ENCODE measurements at regions not wholly inside any gene's neighbourhood (a gene's known extent, or its start where the extent isn't known, plus 50 kb on each side); places are given as distances from the start of the nearest gene placed in this dataset.
"Not testable (repeated sequence)": the region's sequence is repeated elsewhere in the genome, so short reads cannot be mapped to it uniquely, and the experiment has no call there.

GRCh38 chr4:154158361-154159155 is 333.0 kb downstream of the DCHS2 start:
- no TSS peak for BruUV-seq (replicated peaks)
- no peak overlapping the region for H3K9ac ChIP-seq (ENCODE audit: control insufficient read depth, insufficient read depth, low read length)
- SMC1A ChIA-PET (ENCODE audit: uncharacterized antibody, unreplicated experiment), result no interaction called here
- peaks cover 0 to 4% of the 10 kb centered on the region in 2 experiments; a peak in 1 of 4 replicates for H3K27me3 ChIP-seq (replicated peaks in 1 of 2; ENCODE audit: control insufficient read depth in 2 of 2, insufficient read depth in 2 of 2, low read length in 1 of 2)
- POLR2A ChIA-PET, result no interaction called here
- in situ Hi-C loops (cut with MboI) (no loop called here), intact Hi-C loops (cut with micrococcal nuclease; ENCODE audit: unreplicated experiment) (no loop called here)
- RAD21 ChIA-PET (ENCODE audit: unreplicated experiment), result no interaction called here
- H2AFZ ChIP-seq (ENCODE audit: control insufficient read depth, low read depth, low read length), result no peak overlapping the region
- H3K4me1 ChIP-seq (ENCODE audit: control insufficient read depth, insufficient read depth, low read length), result no peaks in the 10 kb centered on the region
- no peak for DNase-seq (ENCODE audit: low read depth, low spot score)
- no peak overlapping the region for H3K27ac ChIP-seq (ENCODE audit: control insufficient read depth, insufficient read depth)
- H3K36me3 ChIP-seq (ENCODE audit: control insufficient read depth in 2 of 2, insufficient read depth in 2 of 2, low read length in 1 of 2), result no peaks in the 10 kb centered on the region
- no peaks in the 10 kb centered on the region for H4K20me1 ChIP-seq (ENCODE audit: control insufficient read depth, insufficient read depth)
- CTCF ChIA-PET, result no interaction called here
- TF ChIP-seq NFXL1 (IDR thresholded peaks at IDR 0.05; ENCODE audit: borderline replicate concordance) (no peak), ZNF384 (IDR thresholded peaks at IDR 0.05; ENCODE audit: borderline replicate concordance, low read depth, low read length) (no peak), BCL11A (IDR thresholded peaks at IDR 0.05; ENCODE audit: low read depth, low read length) (no peak), NRF1 (conservative IDR thresholded peaks at IDR 0.05; ENCODE audit: low read depth, low read length) (no peak), MXI1 (IDR thresholded peaks at IDR 0.05; ENCODE audit: low read depth, low read length) (no peak), RFX5 (IDR thresholded peaks at IDR 0.05; ENCODE audit: low read depth, low read length) (no peak), ZNF274 (IDR thresholded peaks at IDR 0.05; ENCODE audit: insufficient read depth, insufficient read length) (no peak)
- H3K4me3 ChIP-seq, result no peak overlapping the region
- H3K4me2 ChIP-seq (ENCODE audit: control insufficient read depth, insufficient read depth), result no peak overlapping the region
- H3K9me3 ChIP-seq (replicated peaks; ENCODE audit: control insufficient read depth, insufficient read depth, low read length), result no peaks in the 10 kb centered on the region
- no peaks in the 10 kb centered on the region for H3K79me2 ChIP-seq (ENCODE audit: control insufficient read depth, insufficient read depth, low read length)
- WGBS (ENCODE audit: insufficient coverage, insufficient replicate concordance, low lambda C conversion rate, missing lambda C conversion rate), result 14% methylated on average over 6 of the region's 6 CpGs
- FAIRE-seq, result no peak
- ATAC-seq, result no peak

GRCh38 chr4:154152546-154152945 is 339.1 kb downstream of the DCHS2 start:
- in situ Hi-C loops (cut with MboI), result no loop called here
- ChIA-PET POLR2A (no interaction called here), CTCF (no interaction called here), RAD21 (ENCODE audit: unreplicated experiment) (interaction anchor here (0.6 kb wide), 1 partner anchor 1017 kb away, joined by 3 read pairs; no protein-coding TSS in a partner anchor), SMC1A (ENCODE audit: uncharacterized antibody, unreplicated experiment) (no interaction called here)
- no peak overlapping the region for H2AFZ ChIP-seq (ENCODE audit: control insufficient read depth, low read depth, low read length)
- TF ChIP-seq NKRF (conservative IDR thresholded peaks at IDR 0.05), result no peak
- H4K20me1 ChIP-seq (ENCODE audit: control insufficient read depth, insufficient read depth), result no peaks in the 10 kb centered on the region
- WGBS (ENCODE audit: insufficient coverage, insufficient replicate concordance, low lambda C conversion rate, missing lambda C conversion rate), result 73% methylated on average over 13 of the region's 13 CpGs
- BruUV-seq (replicated peaks), result no TSS peak
- no peak overlapping the region for H3K4me3 ChIP-seq
- H3K27ac ChIP-seq (ENCODE audit: control insufficient read depth, insufficient read depth), result no peak overlapping the region
- DNase-seq (ENCODE audit: low read depth, low spot score) (no peak), FAIRE-seq (no peak), ATAC-seq (no peak)
- H3K36me3 ChIP-seq (ENCODE audit: control insufficient read depth in 2 of 2, insufficient read depth in 2 of 2, low read length in 1 of 2), result no peaks in the 10 kb centered on the region
- no peak overlapping the region for H3K4me2 ChIP-seq (ENCODE audit: control insufficient read depth, insufficient read depth)
- no peaks in the 10 kb centered on the region for H3K79me2 ChIP-seq (ENCODE audit: control insufficient read depth, insufficient read depth, low read length)
- no peak overlapping the region for H3K9ac ChIP-seq (ENCODE audit: control insufficient read depth, insufficient read depth, low read length)
- H3K4me1 ChIP-seq (ENCODE audit: control insufficient read depth, insufficient read depth, low read length), result no peaks in the 10 kb centered on the region
- no peaks in the 10 kb centered on the region for H3K27me3 ChIP-seq (replicated peaks in 1 of 2; ENCODE audit: control insufficient read depth in 2 of 2, insufficient read depth in 2 of 2, low read length in 1 of 2)
- intact Hi-C loops (cut with micrococcal nuclease; ENCODE audit: unreplicated experiment), result no loop called here
- H3K9me3 ChIP-seq (replicated peaks; ENCODE audit: control insufficient read depth, insufficient read depth, low read length), result no peaks in the 10 kb centered on the region

- POLR2A ChIA-PET; RAD21 ChIA-PET (ENCODE audit: unreplicated experiment); ATAC-seq; CTCF ChIA-PET; H3K27ac ChIP-seq (ENCODE audit: control insufficient read depth, insufficient read depth); SMC1A ChIA-PET (ENCODE audit: uncharacterized antibody, unreplicated experiment); DNase-seq (ENCODE audit: low read depth, low spot score); H3K36me3 ChIP-seq (ENCODE audit: control insufficient read depth in 2 of 2, insufficient read depth in 2 of 2, low read length in 1 of 2); in situ Hi-C loops (cut with MboI); H2AFZ ChIP-seq (ENCODE audit: control insufficient read depth, low read depth, low read length); H3K27me3 ChIP-seq (replicated peaks in 1 of 2; ENCODE audit: control insufficient read depth in 2 of 2, insufficient read depth in 2 of 2, low read length in 1 of 2); FAIRE-seq; H3K79me2 ChIP-seq (ENCODE audit: control insufficient read depth, insufficient read depth, low read length); H4K20me1 ChIP-seq (ENCODE audit: control insufficient read depth, insufficient read depth); intact Hi-C loops (cut with micrococcal nuclease; ENCODE audit: unreplicated experiment); H3K4me1 ChIP-seq (ENCODE audit: control insufficient read depth, insufficient read depth, low read length); BruUV-seq (replicated peaks); H3K9me3 ChIP-seq (replicated peaks; ENCODE audit: control insufficient read depth, insufficient read depth, low read length); H3K4me2 ChIP-seq (ENCODE audit: control insufficient read depth, insufficient read depth); H3K4me3 ChIP-seq; H3K9ac ChIP-seq (ENCODE audit: control insufficient read depth, insufficient read depth, low read length): not testable (repeated sequence)
- 34% methylated on average over 5 of the region's 5 CpGs for WGBS (ENCODE audit: insufficient coverage, insufficient replicate concordance, low lambda C conversion rate, missing lambda C conversion rate)
Observed at GRCh38 chr4:154149236-154149635, 342.4 kb downstream of the DCHS2 start.
